ENCODE measurements at regions not wholly inside any gene's neighbourhood (a gene's known extent, or its start where the extent isn't known, plus 50 kb on each side); places are given as distances from the start of the nearest gene placed in this dataset.
"Not testable (repeated sequence)": the region's sequence is repeated elsewhere in the genome, so short reads cannot be mapped to it uniquely, and the experiment has no call there.

DNA sequence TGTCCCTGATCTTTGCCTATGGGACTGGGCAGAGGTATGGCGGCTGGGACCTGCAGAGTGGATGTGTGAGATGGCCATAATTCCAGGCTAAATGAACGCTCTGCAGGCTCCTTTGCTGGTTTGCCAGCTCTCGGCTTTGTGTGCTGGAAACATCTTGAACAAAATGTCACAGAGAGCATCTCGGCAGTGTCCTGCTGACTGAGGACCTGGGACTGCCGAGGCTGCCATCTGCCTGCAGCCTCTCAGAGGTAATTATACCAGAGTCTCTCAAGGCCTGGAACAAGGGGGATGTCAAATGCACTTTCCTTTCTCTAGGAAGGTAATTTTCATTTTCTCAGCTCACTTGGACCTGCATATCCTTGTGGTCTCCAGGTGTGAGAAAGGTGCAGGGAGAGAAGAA, 354.2 kb downstream of the PDCD6IP start:
- H3K4me1 ChIP-seq: no peaks in the 10 kb centered on the region
- no peaks in the 10 kb centered on the region for H3K36me3 ChIP-seq (ENCODE audit: insufficient read depth in 1 of 2, low read depth in 1 of 2)
- WGBS, 3 donors: 76 to 81% (median 78%) methylated on average over 5 of the region's 5 CpGs
- H3K9me3 ChIP-seq: no peaks in the 10 kb centered on the region
- no peaks in the 10 kb centered on the region for H3K27me3 ChIP-seq (ENCODE audit: insufficient read depth in 3 of 3, low read length in 2 of 3)
- intact Hi-C loops (cut with DNase I): no loop called here
- DNase-seq: no peak
- no peak overlapping the region for H3K4me3 ChIP-seq
- H3K27ac ChIP-seq: no peak overlapping the region
- ATAC-seq: no peak
- TF ChIP-seq, protein P1, sequence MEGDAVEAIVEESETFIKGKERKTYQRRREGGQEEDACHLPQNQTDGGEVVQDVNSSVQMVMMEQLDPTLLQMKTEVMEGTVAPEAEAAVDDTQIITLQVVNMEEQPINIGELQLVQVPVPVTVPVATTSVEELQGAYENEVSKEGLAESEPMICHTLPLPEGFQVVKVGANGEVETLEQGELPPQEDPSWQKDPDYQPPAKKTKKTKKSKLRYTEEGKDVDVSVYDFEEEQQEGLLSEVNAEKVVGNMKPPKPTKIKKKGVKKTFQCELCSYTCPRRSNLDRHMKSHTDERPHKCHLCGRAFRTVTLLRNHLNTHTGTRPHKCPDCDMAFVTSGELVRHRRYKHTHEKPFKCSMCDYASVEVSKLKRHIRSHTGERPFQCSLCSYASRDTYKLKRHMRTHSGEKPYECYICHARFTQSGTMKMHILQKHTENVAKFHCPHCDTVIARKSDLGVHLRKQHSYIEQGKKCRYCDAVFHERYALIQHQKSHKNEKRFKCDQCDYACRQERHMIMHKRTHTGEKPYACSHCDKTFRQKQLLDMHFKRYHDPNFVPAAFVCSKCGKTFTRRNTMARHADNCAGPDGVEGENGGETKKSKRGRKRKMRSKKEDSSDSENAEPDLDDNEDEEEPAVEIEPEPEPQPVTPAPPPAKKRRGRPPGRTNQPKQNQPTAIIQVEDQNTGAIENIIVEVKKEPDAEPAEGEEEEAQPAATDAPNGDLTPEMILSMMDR (IDR thresholded peaks at IDR 0.05): no peak

DNA sequence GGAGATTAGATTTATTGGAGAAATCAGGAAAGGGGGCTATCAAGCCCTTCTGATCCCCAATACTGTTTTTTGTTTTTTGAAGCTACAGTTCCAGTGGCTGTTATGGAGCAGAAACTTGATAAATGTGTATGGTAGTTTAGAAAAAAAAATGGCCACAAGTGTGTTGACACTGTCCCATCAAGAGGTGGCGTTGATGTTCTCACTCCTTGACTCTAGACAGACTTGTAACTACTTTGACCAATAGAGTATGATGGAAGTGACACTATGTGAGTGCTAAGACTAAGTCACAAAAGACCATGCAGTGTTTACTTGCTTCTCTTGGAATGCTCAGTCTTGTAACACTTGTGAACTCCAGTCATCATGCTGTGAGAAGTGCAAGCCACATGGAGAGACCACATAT, 356.7 kb downstream of the PDCD6IP start:
- TF ChIP-seq, protein P1 (IDR thresholded peaks at IDR 0.05): no peak
- Histone ChIP-seq H3K4me3 (no peak overlapping the region), H3K36me3 (ENCODE audit: insufficient read depth in 1 of 2, low read depth in 1 of 2) (no peaks in the 10 kb centered on the region), H3K27me3 (ENCODE audit: insufficient read depth in 3 of 3, low read length in 2 of 3) (no peaks in the 10 kb centered on the region), H3K27ac (no peak overlapping the region), H3K4me1 (no peaks in the 10 kb centered on the region), H3K9me3 (no peaks in the 10 kb centered on the region)
- ATAC-seq (no peak), DNase-seq (no peak)
- 0% methylated on average over 1 of the region's 1 CpG for WGBS, 3 donors
- intact Hi-C loops (cut with DNase I): no loop called here

DNA sequence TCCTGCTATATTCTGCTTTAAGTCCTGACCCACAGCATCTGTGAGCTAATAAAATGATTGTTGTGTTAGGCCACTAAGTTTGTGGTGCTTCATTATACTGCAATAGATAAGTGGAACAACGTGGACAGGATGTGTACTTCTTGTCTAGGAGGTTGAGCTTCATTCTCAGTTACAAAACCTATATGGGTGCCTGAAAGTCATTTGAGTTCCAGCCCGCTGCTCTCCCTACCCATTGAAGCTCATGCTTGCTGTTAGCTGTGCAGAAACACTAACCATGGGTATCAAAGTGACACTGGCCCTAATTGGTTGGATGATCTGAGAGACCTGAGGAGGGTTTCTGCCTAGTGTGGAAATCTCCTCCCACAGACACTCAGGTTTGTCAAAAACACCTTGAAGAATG, 357.2 kb downstream of the PDCD6IP start:
- TF ChIP-seq, protein P1 (IDR thresholded peaks at IDR 0.05): no peak
- Histone ChIP-seq H3K4me3 (no peak overlapping the region), H3K9me3 (no peaks in the 10 kb centered on the region), H3K27ac (no peak overlapping the region), H3K27me3 (ENCODE audit: insufficient read depth in 3 of 3, low read length in 2 of 3) (no peaks in the 10 kb centered on the region), H3K36me3 (ENCODE audit: insufficient read depth in 1 of 2, low read depth in 1 of 2) (no peaks in the 10 kb centered on the region), H3K4me1 (no peaks in the 10 kb centered on the region)
- intact Hi-C loops (cut with DNase I): no loop called here
- no peak for ATAC-seq
- no peak for DNase-seq
- WGBS, 3 donors: 71 to 75% (median 73%) methylated on average over 2 of the region's 2 CpGs

DNA sequence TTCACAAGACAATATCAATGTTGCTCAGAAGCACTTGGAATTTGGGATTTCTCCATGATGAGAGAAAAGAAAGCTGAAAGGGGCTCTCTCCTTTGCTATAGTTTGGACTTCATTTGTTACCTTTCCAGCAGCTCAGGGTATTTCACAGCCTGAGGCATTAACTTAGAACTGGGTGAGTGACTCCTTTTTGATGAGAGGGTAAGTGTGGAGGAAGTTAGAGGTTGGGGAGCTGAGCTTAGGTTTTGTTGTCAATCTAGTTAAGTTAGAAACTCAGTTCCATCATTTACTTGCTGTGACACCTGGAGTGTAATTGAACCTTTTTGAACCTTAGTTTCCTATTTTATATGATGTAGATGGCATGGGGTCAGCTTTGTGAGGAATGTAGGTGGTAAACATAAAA, 359.1 kb downstream of the PDCD6IP start:
- DNase-seq: no peak
- ATAC-seq: no peak
- H3K9me3 ChIP-seq: no peaks in the 10 kb centered on the region
- intact Hi-C loops (cut with DNase I): no loop called here
- TF ChIP-seq, protein P1 (IDR thresholded peaks at IDR 0.05): no peak
- H3K4me1 ChIP-seq: no peaks in the 10 kb centered on the region
- no peaks in the 10 kb centered on the region for H3K27me3 ChIP-seq (ENCODE audit: insufficient read depth in 3 of 3, low read length in 2 of 3)
- no peak overlapping the region for H3K27ac ChIP-seq
- no peak overlapping the region for H3K4me3 ChIP-seq
- no peaks in the 10 kb centered on the region for H3K36me3 ChIP-seq (ENCODE audit: insufficient read depth in 1 of 2, low read depth in 1 of 2)

- Histone ChIP-seq H3K9me3 (no peaks in the 10 kb centered on the region), H3K4me1 (no peaks in the 10 kb centered on the region), H3K36me3 (ENCODE audit: insufficient read depth in 1 of 2, low read depth in 1 of 2) (no peaks in the 10 kb centered on the region), H3K27me3 (ENCODE audit: insufficient read depth in 3 of 3, low read length in 2 of 3) (no peaks in the 10 kb centered on the region), H3K27ac (no peak overlapping the region), H3K4me3 (no peak overlapping the region)
- DNase-seq (no peak), ATAC-seq (no peak)
- 76 to 81% (median 78%) methylated on average over 4 of the region's 4 CpGs for WGBS, 3 donors
- intact Hi-C loops (cut with DNase I): no loop called here
- TF ChIP-seq, protein P1 (IDR thresholded peaks at IDR 0.05): no peak
These were observed 361.4 kb downstream of the PDCD6IP start for GRCh38 chr3:34159613-34160420.

DNA sequence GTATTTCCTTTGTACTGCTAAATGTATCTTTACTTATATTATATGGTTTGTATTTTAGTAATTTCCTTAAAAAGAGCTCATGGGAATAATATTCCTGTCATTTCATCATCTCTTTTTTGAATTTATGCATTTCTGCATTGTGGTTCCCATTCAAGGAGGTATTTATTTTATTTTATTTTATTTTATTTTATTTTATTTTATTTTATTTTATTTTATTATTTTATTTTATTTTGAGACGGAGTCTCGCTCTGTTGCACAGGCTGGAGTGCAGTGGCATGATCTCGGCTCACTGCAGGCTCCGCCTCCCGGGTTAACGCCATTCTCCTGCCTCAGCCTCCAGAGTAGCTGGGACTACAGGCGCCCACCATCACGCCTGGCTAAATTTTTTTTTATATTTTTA, 371.2 kb downstream of the PDCD6IP start:
- WGBS, 3 donors: 93 to 96% (median 93%) methylated on average over 8 of the region's 8 CpGs
- intact Hi-C loops (cut with DNase I); ATAC-seq; H3K4me3 ChIP-seq; H3K27me3 ChIP-seq (ENCODE audit: insufficient read depth in 3 of 3, low read length in 2 of 3); H3K36me3 ChIP-seq (ENCODE audit: insufficient read depth in 1 of 2, low read depth in 1 of 2); H3K4me1 ChIP-seq; H3K9me3 ChIP-seq; H3K27ac ChIP-seq; DNase-seq: not testable (repeated sequence)
